SKM-1 treated with dmso at 0.1 percent for 144 hours (cell line): ENCODE measurements at regions not wholly inside any gene's neighbourhood (a gene's known extent, or its start where the extent isn't known, plus 50 kb on each side); places are given as distances from the start of the nearest gene placed in this dataset.
"Not testable (repeated sequence)": the region's sequence is repeated elsewhere in the genome, so short reads cannot be mapped to it uniquely, and the experiment has no call there.

Source experiments
- DNase-seq: peaks from one replicate; lab custom pipeline; 2025; ENCODE audit not compliant: unreplicated experiment; lab: John Stamatoyannopoulos, UW

DNA sequence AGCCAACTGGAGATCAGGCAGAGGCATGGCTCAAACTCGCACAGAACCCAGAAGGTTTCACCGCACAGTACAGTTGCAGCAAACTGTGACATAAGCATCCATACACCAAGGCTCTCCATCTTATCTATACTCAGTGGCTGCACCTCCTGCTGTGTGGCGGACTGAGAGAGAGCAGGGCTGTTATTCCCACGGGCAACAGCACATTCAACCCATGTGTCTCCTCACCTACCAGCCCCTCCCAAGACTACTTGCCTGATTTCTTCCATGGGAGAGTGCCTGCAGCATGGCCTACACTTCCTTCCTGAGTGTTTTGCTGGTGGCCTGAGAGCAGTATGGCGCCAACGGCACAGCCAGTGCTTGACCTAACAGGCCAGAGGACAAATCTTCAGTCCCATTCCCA, 1606.6 kb downstream of the SLITRK1 start:
- DNase-seq: no peak

DNA sequence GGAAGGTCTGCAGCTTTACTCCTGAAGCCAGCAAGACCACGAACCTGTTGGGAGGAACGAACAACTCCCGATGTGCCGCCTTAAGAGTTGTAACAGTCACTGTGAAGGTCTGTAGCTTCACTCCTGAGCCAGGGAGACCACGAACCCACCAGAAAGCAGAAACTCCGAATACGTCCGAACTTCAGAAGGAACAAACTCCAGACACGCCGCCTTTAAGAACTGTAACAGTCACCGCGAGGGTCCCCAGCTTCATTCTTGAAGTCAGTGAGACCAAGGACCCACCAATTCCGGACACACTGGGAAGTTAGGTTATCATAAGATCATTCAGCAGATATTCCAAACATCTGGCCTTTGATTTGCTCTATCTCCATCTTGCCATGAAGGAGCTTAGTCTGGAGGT, 1623.0 kb downstream of the SLITRK1 start:
- no peak for DNase-seq

DNA sequence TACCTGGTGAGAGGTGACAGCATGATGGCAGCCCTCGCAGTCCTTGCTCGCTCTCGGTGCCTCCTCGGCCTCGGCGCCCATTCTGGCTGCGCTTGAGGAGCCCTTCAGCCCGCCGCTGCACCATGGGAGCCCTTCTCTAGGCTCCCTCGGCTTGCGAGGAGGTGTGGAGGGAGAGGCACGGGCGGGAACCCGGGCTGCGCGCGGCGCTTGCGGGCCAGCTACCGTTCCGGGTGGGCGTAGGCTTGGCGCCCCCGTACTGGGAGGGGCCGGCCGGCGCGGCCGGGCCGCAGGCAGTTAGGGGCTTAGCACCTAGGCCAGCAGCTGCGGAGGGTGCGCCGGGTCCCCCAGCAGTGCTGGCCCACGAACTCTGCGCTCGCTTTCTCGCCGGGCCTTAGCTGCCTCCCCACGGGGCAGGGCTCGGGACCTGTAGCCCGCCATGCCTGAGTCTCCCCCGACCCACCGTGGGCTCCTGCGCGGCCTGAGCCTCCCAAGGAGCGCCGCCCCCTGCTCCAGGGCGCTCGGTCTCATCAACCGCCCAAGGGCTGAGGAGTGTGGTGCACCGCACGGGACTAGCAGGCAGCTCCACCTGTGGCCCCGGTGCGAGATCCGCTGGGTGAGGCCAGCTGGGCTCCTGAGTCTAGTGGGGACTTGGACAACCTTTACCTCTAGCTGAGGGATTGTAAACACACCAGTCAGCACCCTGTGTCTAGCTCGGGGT, 1624.3 kb downstream of the SLITRK1 start:
- no peak for DNase-seq

DNA sequence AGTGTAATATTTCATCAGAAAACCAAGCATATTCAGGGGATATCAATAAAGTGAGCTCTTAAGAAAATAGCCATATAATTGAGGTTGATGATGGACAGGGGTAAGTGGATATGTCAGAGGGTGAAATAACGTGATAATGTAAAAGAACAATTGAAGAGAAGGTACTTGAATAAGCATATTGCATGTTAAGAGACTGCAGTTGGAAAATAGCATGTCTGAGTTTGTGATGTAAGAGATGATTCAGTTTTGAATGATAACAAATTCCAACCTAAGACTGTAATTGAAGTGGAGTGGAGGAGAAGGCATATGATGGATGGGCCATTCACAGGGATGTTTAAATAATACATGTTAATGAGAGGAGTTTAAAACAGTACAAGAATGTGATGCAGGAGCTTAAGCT, 1633.5 kb downstream of the SLITRK1 start:
- DNase-seq: no peak

DNA sequence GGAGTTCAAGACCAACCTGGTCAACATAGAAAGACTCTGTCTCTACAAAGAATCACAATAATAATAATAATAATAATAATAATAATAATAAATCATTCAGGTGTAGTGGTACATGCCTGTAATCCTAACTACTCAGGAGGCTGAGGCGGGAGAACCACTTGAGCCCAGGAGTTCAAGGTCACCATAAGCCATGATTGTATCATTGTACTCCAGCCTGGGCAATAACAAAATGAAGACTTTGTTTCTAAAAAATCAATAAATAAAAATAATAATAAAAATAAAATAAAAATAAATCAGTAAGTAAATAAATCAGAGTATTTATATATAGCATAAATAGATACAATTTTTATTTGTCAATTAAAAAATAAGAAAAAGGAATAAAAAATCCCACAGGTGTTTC, 1636.4 kb downstream of the SLITRK1 start:
- DNase-seq: no peak

DNA sequence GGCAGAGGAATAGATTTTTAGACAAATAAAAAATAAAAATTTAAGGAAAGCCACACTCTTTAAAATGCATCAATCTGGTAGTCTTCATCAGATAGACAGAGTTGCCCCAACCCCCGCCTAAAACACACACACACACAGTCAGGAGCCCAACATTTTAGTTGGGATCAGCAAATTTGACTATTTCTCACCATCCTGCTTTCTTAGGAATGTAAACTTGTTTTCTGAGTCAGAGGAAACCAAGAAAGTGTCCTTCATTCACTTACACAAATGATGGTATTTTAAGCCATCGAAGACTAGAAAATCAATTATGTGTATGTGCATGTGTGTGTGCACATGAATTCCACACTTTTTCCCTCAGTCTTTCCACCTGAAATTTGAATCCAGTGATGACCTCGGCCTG, 1657.5 kb downstream of the SLITRK1 start:
- DNase-seq: no peak

DNA sequence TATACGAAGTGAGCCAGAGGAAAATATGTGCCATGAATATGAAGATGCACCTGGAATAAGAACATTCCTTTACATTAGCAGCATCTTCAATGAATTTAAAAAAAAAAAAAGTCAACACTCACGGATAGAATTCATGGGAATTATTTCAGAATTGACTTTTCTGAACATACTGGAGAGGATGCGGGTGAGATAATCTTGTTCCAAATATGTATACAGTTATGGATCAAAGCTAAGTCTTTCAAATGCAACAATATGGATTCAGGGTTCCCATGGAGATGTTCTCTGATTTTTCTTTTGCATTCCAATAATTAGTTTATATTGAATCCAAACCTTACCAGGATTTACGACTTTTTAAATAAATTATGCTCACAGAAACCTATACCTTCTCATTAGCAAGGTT, 1660.7 kb downstream of the SLITRK1 start:
- no peak for DNase-seq

DNA sequence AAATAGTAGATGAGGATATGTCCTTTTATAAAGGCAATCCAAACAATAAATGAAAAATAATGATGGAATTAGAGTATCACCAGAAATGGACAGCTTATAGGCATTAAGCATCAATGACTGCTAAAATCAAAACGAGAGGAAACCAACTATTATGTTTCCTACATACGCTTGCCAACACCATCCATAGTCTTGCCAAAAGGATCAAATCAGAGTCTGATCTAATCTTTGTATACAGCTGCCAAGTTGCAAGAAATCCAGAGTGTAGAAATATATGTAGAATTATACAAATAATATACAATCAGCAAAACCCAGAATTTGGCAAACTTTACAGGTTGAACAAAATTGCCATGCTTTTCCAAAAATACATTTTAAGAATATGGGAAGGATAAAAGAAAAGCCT, 1661.6 kb downstream of the SLITRK1 start:
- no peak for DNase-seq

DNA sequence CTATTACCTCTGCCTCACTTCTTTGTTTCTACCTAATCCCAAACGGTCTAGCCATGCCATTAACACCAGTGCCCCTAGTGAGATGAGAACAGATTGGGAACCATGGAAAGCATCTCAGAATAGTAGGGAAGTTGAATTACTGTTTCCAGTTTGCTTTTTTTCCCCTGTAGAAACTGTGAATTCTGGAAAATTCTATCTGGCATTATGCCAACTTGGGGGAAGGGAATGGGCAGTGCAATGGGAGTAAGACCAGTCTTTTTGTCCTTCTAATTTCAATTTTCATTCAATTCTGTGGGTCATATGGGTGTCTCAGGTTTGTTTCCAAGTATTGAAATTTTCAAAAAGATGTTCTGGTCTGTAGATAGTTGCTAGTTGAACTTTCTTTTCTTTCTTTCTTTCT, 1666.1 kb downstream of the SLITRK1 start:
- DNase-seq: no peak

DNA sequence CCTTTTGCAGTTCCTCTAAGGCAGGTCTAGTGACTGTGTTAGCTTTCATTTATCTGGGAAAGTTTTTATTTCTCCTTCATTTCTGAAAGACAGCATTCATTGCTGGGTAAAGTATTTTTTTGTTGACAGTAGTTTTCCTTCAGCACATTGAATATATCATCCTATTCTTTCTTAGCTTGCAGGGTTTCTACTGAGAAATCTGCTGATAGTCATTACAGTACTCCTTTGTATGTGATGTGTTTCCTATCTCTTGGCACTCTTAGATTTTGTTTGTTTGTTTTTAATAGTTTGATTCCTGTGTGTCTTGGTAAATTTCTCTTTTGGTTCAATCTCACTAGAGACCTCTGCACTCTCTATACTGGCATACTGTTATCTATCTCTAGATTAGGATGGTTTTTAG, 1667.9 kb downstream of the SLITRK1 start:
- DNase-seq: no peak

DNA sequence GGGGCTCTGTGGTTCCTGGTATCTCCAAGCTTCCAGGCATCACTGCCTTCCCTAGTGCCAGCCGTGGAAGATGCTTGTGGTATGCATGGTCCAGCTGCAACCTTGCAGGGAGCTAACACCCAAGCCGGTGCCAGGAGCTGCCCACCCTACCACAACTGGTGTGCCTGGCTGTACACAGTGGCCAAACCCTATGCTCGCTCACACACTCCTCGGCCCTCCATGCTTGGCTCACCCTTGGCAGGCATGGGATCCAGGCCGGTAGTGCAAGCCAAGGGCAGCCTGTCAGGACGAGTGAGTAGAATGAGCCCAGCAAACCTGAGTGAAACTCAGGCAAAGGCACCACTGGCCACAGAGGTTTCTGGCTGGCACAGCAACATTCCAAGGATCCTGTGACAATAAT, 1676.0 kb downstream of the SLITRK1 start:
- no peak for DNase-seq

DNA sequence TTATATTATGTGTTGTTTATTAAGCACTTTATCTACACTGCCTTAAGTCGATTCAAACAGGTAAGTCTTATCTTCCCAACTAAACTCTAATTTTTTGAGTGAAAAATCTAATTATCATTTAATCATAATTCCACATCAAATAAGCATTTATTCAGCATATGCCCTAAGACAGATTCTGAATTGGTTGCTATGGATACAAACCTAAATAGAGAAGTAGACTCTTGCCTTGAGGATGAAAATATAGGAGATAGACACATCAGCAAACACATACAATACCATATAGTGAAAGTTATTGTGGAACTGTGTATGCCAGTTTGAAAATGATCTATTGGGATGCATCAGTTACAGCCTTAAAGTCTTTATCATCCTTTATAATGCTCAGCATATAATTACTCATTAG, 1679.9 kb downstream of the SLITRK1 start:
- no peak for DNase-seq

DNA sequence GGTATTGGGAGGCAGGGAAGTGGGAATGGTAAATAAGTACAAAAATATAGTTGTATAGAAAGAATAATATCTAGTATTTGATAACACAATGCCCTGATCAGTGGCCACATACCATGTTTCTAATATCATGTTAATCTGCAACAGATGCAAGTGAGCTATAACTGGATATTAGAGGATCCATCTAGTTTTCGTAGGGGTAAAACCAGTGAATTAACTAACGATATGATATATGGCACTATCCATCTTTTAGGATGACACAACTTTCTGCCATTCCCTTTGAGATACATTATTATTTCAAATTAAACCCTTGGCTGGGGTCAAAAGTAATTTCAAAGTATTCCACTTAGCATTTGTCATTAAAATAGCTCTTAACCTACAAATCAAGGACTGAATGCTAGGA, 1686.2 kb downstream of the SLITRK1 start:
- no peak for DNase-seq

DNA sequence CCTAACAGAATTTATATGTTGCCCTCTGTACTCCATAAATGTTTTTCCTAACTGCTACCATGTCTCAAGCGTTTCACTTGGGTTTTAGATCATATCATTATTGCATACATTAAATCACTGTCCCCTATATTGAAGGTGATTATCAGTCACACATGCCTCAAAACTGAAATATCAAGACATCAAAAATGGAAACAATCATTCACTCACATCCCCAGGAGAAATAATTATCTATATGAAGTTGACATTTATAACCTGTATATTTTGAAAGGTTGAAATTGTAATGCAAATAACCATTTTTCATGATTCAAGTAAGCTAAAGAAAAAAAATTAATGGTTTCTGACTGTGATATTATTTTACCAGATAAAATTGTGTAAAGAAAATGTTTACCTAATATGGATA, 1695.0 kb downstream of the SLITRK1 start:
- no peak for DNase-seq

DNA sequence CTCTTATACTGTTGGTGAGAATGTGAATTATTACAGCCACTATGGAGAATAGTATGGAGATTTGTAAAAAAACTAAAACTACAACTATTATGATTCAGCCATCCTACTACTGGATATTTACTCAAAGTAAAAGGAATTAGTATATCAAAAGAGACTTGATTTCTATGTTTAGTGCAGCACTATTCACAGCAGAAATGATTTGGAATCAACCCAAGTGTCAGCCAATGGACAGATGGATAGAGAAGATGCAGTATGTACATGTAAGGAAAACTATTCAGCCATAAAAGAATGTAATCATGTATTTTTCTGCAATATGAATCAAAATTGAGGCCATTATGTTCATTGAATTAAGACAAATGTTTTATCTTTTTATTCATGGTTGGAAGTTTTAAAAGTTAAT, 1705.5 kb downstream of the SLITRK1 start:
- no peak for DNase-seq

DNA sequence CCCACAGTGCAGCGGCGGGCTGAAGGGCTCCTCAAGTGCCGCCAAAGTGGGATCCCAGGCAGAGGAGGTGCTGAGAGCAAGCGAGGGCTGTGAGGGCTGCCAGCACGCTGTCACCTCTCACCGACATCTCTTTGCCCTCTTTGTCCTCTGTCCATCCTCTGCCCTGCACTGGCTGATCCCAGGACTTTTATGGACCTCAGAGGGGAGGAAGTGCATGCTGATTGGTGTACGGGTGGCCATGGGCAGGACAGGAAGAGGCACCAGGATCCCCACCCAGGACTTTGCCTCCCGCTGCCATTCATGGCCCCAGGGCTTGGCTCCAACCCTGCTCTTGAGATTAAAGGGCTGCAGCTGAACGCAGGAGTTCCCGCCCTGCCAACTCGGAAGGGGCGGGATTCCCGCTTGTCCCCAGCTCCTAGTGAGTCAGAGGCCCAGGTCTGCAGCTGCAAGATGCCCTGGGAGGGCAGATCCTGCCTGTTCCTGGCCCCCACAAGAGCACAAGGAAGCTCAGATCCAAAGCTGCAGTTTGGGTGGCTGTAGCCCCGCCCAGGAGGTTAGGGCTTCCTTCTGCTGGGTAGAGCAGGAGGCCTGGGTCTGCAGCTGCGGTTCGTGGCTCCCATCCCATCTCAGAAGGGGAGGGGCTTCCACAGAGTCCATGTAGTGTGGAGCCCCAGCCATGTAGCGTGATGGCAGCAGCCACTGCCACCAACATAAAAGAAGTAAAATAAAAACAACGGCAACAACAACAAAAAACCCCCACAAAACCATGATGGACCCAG, 1716.7 kb downstream of the SLITRK1 start:
- DNase-seq: no peak

DNA sequence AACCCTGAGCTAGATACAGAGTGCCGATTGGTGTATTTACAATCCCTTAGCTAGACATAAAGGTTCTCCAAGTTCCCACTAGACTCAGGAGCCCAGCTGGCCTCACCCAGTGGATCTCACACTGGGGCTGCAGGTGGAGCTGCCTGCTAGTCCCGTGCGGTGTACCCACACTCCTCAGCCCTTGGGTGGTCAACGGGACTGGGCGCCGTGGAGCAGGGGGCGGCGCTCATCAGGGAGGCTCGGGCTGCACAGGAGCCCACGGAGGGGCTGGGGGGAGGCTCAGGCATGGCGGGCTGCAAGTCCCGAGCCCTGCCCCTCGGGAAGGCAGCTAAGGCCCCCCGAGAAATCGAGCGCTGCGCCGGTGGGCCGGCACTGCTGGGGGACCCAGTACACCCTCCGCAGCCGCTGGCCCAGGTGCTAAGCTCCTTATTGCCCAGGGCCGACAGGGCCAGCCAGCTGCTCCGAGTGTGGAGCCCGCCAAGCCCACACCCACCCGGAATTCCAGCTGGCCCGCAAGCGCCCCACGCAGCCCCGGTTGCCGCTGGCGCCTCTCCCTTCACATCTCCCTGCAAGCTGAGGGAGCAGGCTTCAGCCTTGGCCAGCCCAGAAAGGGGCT, 1717.4 kb downstream of the SLITRK1 start:
- DNase-seq: not testable (repeated sequence)

DNA sequence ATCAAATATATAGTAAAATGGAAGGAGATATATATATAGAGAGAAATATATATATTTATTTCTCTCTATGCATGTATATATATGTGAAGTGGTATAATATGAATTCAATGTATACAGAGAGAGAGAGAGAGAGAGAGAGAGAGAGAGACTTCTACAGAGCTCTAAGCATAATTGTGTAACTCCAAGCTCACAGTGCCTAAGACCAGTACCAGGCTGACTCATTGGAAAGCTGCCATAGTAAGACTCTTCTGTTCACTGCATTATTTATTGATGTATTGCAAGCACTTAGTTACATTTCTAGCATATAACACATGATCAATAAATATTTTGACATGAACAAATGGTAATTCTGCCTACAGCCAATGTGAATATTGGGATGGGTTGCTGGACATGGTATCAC, 1734.7 kb downstream of the SLITRK1 start:
- DNase-seq: no peak

DNA sequence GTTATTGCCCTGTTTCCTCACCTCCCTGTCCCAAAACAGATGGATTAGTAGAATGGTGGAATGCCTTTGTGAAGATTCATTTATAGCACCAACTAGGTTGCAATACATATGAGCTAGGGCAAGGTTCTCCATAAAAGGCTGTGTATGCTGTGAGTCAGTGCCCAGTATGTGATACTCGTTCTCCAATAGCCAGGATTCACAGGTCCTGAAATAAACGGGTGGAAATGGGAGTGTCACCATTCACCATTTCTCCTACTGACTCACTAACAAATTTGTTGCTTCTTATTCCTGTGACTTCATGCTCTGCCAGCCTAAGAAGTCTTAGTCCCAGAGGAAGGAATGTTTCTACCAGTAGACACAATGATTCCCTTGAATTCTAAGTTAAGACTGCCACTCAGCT, 1745.4 kb downstream of the SLITRK1 start:
- no peak for DNase-seq

DNA sequence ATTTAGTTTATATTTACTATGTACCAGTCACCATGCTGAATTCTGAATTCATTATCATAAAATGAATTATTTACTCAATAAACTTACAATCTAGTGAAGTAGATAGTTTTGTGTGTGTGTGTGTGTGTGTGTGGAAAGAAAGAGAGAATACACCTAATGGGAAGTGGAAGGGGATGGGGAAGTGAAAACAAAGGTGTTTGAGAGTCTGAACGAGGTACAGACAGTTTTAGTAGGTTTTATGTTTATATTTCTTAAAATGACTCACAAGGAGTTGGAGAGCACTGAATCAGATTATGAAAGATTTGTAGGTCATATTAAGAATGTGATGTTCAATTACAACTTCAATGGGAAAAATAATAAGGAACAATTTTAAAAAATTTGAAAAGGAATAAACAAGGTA, 1753.0 kb downstream of the SLITRK1 start:
- no peak for DNase-seq

DNA sequence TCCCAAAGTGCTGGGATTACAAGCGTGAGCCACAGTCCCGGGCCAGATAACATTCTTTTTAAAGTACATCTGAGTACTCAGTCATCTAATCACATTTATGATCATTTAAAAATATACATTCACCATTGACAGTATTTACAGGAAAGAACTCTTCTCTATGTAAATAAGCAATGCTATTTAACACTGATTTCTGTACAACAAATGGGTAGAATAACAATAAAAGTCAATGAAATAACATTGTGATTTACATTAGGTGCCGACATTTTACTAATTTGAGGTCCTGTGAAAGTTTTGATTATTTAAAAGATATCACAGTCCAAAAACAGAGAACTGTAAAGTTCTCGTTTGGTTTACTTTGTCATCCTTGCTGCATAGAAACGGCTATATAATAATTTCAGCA, 1763.7 kb downstream of the SLITRK1 start:
- DNase-seq: no peak

DNA sequence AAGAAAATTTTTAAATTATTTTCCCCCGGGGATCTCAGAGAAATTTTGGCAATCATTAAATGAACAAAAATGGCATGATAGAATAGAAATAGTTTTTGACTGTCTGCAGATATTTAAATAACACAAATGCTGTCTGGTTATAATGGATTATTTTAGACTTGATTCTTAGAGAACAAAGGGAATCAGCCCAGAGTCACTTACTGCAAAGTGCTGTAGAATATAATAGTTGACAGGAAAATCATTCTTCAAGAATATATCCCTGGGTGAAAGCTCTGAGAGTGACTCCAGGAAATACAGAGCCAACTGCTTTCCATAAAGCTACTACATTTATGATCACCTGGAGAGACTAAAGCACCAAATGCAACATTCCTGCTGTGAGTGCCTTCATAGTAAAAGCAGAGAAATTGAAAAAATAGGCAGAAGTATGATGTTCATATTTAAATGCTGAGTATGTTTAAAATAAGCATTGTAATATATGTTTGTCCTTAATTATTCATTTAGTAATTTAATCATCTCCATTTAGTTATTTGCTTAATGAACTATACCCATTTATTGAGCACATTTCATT, 1765.8 kb downstream of the SLITRK1 start:
- DNase-seq: no peak
